Stimulated activated naive CD8-positive, alpha-beta T cell treated with anti-CD3 and anti-CD28 coated beads, Interleukin-15, amount 100 ng/mL, for 72 hours (primary cell): ENCODE measurements at regions not wholly inside any gene's neighbourhood (a gene's known extent, or its start where the extent isn't known, plus 50 kb on each side); places are given as distances from the start of the nearest gene placed in this dataset.
"Not testable (repeated sequence)": the region's sequence is repeated elsewhere in the genome, so short reads cannot be mapped to it uniquely, and the experiment has no call there.

ENCODE experiments used
- ATAC-seq: fragments of 150-1000 bp; cut with Tn5 transposase; 2 replicates; pipeline ENCODE4 v1.10.0; 2021; ENCODE audit warnings: mild to moderate bottlenecking, moderate library complexity
- DNase-seq, 2 donors: peaks; one replicate each; pipeline ENCODE4 v3.0.0; 2021 to 2022
- H3K27ac Mint-ChIP-seq, 2 donors: one replicate each; pipeline ENCODE4 v1.8.0; 2022; ENCODE audit warnings: mild to moderate bottlenecking in 2 of 2, mixed read lengths in 2 of 2, moderate library complexity in 2 of 2
- H3K27me3 Mint-ChIP-seq: one replicate; pipeline ENCODE4 v1.8.0; 2022; ENCODE audit warnings: mixed read lengths
- H3K4me1 Mint-ChIP-seq: one replicate; pipeline ENCODE4 v1.8.0; 2022; ENCODE audit warnings: mild to moderate bottlenecking, mixed read lengths
- H3K4me3 Mint-ChIP-seq, 2 donors: one replicate each; pipeline ENCODE4 v1.8.0; 2022; ENCODE audit warnings: mild to moderate bottlenecking in 2 of 2, mixed read lengths in 2 of 2, moderate library complexity in 1 of 2
- H3K9me3 Mint-ChIP-seq, 2 donors: one replicate each; pipeline ENCODE4 v1.8.0; 2022; ENCODE audit warnings: mixed read lengths in 2 of 2

GRCh38 chr13:84821261-84821660 is 939.0 kb upstream of the SLITRK1 start:
- no peak for ATAC-seq
- Mint-ChIP-seq H3K27me3 (no peaks in the 10 kb centered on the region), H3K9me3 (peaks cover 0 to 5% of the 10 kb centered on the region in 2 donors), H3K27ac (no peak overlapping the region), H3K4me1 (no peaks in the 10 kb centered on the region), H3K4me3 (no peak overlapping the region)
- DNase-seq = no peak

GRCh38 chr13:84816567-84817105 is 934.4 kb upstream of the SLITRK1 start:
- no peaks in the 10 kb centered on the region for H3K27me3 Mint-ChIP-seq
- DNase-seq = no peak
- H3K4me3 Mint-ChIP-seq = no peak overlapping the region
- H3K27ac Mint-ChIP-seq = no peak overlapping the region
- ATAC-seq = no peak
- no peaks in the 10 kb centered on the region for H3K4me1 Mint-ChIP-seq
- H3K9me3 Mint-ChIP-seq = peaks cover 0 to 5% of the 10 kb centered on the region in 2 donors

DNA sequence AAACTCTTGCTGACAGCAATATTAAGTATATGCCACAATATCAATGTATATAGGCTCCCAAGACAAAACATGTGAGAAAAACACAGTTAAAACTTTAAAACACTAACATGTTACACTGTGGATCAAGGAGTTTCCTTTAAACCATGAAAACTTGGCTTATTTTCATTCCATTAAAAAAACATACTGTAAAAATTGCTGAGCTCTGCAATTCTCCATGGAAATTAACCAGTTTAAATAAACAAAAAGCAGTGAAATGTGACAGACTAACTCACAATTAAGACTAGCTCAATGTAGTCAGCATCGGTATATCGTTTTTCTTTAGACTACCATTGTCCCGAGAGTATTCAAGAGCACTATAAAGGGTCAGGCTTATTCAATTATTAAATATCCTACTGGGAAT is 930.5 kb upstream of the SLITRK1 start:
- Mint-ChIP-seq H3K27ac (no peak overlapping the region), H3K27me3 (no peaks in the 10 kb centered on the region), H3K9me3 (no peaks in the 10 kb centered on the region), H3K4me1 (no peaks in the 10 kb centered on the region), H3K4me3 (no peak overlapping the region)
- DNase-seq (no peak), ATAC-seq (no peak)

- DNase-seq (no peak), ATAC-seq (no peak)
- Mint-ChIP-seq H3K27me3 (no peaks in the 10 kb centered on the region), H3K9me3 (no peaks in the 10 kb centered on the region), H3K4me3 (no peak overlapping the region), H3K27ac (no peak overlapping the region), H3K4me1 (no peaks in the 10 kb centered on the region)
Measured at GRCh38 chr13:84812078-84812477, 929.8 kb upstream of the SLITRK1 start.

GRCh38 chr13:84810781-84811180 is 928.5 kb upstream of the SLITRK1 start:
- no peaks in the 10 kb centered on the region for H3K27me3 Mint-ChIP-seq
- DNase-seq (no peak), ATAC-seq (no peak)
- H3K4me3 Mint-ChIP-seq = no peak overlapping the region
- H3K4me1 Mint-ChIP-seq = no peaks in the 10 kb centered on the region
- no peaks in the 10 kb centered on the region for H3K9me3 Mint-ChIP-seq
- H3K27ac Mint-ChIP-seq = no peak overlapping the region

- Mint-ChIP-seq H3K4me3 (no peak overlapping the region), H3K4me1 (no peaks in the 10 kb centered on the region), H3K27me3 (no peaks in the 10 kb centered on the region), H3K9me3 (no peaks in the 10 kb centered on the region), H3K27ac (no peak overlapping the region)
- no peak for DNase-seq
- no peak for ATAC-seq
Measured at GRCh38 chr13:84802073-84802472, 919.8 kb upstream of the SLITRK1 start.

DNA sequence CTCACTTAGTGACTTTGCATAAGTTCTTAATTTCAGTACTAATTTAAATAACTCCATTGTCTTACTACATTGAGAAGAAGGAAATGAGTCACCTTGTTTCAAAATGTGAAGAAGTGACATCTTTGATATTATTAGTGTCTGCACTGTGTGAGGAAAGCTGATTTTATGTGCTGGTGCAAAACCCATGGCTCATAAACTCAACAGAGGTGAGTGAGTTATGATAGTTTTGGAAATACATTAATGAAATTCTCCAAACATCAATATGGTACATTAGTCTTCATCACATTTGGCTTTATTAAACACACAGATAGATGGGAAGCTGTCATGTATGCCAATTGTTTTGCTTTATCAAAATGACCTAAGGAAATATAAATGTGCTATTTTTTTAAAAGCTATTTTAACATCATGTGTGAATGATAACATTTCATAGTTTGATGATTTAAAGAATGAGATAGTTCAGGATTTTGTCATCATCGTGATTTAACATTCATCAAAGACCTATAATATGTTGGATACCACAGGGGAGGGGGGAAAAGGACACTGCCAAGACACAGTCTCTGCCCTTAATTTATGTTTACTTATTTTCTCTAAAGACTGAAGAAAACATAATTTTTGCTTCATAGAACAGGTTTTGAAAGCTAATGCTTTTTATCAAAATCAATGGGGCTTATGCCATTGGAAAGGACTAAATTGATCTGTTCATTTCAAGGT is 902.3 kb upstream of the SLITRK1 start:
- Mint-ChIP-seq H3K9me3 (peaks cover 6 to 16% of the 10 kb centered on the region in 2 donors), H3K27me3 (no peaks in the 10 kb centered on the region), H3K4me3 (no peak overlapping the region), H3K27ac (no peak overlapping the region), H3K4me1 (no peaks in the 10 kb centered on the region)
- no peak for ATAC-seq
- no peak for DNase-seq

GRCh38 chr13:84777316-84777715 is 895.0 kb upstream of the SLITRK1 start:
- no peaks in the 10 kb centered on the region for H3K27me3 Mint-ChIP-seq
- DNase-seq (no peak), ATAC-seq (no peak)
- H3K27ac Mint-ChIP-seq = no peak overlapping the region
- H3K9me3 Mint-ChIP-seq = no peaks in the 10 kb centered on the region
- H3K4me1 Mint-ChIP-seq = no peaks in the 10 kb centered on the region
- H3K4me3 Mint-ChIP-seq = no peak overlapping the region

DNA sequence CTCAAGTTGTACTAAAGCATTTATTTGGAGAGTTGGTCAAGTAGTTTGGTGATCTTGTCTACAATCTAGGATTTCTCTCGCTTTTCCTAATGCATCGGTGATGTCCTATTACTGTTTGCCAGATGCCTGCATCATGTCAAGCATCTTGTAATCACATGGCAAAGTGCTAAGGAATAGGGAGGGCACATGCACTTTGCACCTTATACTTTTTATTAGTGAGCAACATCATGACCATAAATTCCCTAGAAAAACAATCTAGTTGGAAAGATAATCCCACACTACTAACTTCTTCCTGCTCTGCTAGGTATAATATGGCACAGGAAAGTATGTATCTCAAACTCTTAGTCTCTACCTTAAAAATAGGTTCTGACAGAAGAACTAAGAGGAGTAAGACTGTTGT is 894.3 kb upstream of the SLITRK1 start:
- H3K4me1 Mint-ChIP-seq = no peaks in the 10 kb centered on the region
- no peaks in the 10 kb centered on the region for H3K27me3 Mint-ChIP-seq
- H3K27ac Mint-ChIP-seq = no peak overlapping the region
- no peak for DNase-seq
- H3K9me3 Mint-ChIP-seq = no peaks in the 10 kb centered on the region
- H3K4me3 Mint-ChIP-seq = no peak overlapping the region
- no peak for ATAC-seq

GRCh38 chr13:84775920-84776319 is 893.6 kb upstream of the SLITRK1 start:
- not testable (repeated sequence) for H3K27me3 Mint-ChIP-seq, ATAC-seq, H3K4me1 Mint-ChIP-seq, H3K27ac Mint-ChIP-seq, H3K9me3 Mint-ChIP-seq, DNase-seq, H3K4me3 Mint-ChIP-seq

DNA sequence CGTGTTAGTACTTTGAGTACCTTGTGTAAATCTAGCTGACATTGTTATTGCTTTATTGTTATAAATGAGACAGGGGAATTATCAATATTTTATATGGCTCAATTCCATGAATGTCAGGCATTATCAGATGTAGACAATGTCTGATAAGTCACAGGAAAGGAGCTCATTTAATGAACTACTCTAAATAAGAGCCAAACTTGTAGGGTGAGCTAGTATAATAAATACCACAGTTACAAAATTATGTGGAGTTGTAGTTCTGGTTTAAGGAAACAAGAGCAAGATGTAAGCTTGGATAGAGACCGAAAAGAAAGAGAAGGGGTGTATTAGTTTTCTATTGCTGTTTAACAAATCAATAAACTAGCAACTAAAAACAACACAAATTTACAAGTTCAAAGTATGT is 891.8 kb upstream of the SLITRK1 start:
- Mint-ChIP-seq H3K27ac (no peak overlapping the region), H3K4me1 (no peaks in the 10 kb centered on the region), H3K4me3 (no peak overlapping the region), H3K27me3 (no peaks in the 10 kb centered on the region), H3K9me3 (no peaks in the 10 kb centered on the region)
- DNase-seq (no peak), ATAC-seq (no peak)

- no peaks in the 10 kb centered on the region for H3K9me3 Mint-ChIP-seq
- no peak overlapping the region for H3K27ac Mint-ChIP-seq
- DNase-seq = no peak
- no peaks in the 10 kb centered on the region for H3K4me1 Mint-ChIP-seq
- ATAC-seq = no peak
- no peaks in the 10 kb centered on the region for H3K27me3 Mint-ChIP-seq
- no peak overlapping the region for H3K4me3 Mint-ChIP-seq
Measured at GRCh38 chr13:84760956-84761355, 878.7 kb upstream of the SLITRK1 start.

GRCh38 chr13:84749126-84749525 is 866.9 kb upstream of the SLITRK1 start:
- no peak for ATAC-seq
- H3K27ac Mint-ChIP-seq = no peak overlapping the region

DNA sequence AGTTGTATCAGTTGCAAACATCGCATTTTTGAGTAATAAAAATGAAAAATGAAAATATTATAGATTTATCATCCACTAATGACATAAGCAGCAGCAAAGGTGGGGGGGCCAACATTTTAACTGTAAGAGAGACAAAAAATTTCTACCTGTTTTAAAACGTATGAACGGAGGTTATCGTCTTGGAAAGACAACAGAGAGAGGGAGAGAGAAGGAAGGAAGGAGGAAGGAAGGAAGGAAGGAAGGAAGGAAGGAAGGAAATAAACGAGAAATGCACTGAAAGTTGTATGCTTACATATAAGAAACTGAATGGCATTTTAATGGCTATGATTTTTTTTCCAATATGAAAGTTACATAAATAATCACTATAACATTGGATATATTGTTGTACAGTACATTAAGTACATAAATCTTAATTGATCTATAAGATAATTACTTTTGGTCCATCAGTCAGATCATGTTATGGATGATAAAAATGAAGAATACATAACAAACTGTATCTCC is 862.8 kb upstream of the SLITRK1 start:
- Mint-ChIP-seq H3K4me3 (no peak overlapping the region), H3K9me3 (no peaks in the 10 kb centered on the region), H3K27me3 (no peaks in the 10 kb centered on the region), H3K27ac (no peak overlapping the region), H3K4me1 (no peaks in the 10 kb centered on the region)
- DNase-seq (no peak), ATAC-seq (no peak)

More at GRCh38 chr13:84749126-84749525, 866.9 kb upstream of the SLITRK1 start:
- DNase-seq = no peak
- Mint-ChIP-seq H3K4me1 (no peaks in the 10 kb centered on the region), H3K9me3 (no peaks in the 10 kb centered on the region), H3K27me3 (no peaks in the 10 kb centered on the region), H3K4me3 (no peak overlapping the region)

DNA sequence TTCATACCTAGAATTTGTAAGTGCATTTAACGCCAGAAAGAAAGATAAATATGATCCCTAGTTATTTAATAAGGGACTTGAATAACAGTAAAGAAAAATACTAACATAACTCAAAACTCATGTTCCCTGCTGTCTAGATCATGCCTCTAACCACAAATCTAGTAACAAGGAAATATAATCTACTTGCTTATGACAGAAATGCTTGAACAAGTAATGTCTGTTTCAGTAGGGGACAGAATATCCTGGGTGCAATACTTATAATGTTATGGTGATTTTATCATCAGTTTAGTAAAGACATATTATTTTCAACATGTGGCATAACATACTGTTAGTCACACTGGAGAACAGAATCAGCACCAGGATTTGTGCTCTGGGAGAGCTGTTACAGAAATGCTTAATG is 861.9 kb upstream of the SLITRK1 start:
- H3K27me3 Mint-ChIP-seq = no peaks in the 10 kb centered on the region
- DNase-seq (no peak), ATAC-seq (no peak)
- H3K4me3 Mint-ChIP-seq = no peak overlapping the region
- H3K4me1 Mint-ChIP-seq = no peaks in the 10 kb centered on the region
- no peak overlapping the region for H3K27ac Mint-ChIP-seq
- H3K9me3 Mint-ChIP-seq = peaks cover 0 to 5% of the 10 kb centered on the region in 2 donors

- Mint-ChIP-seq H3K4me1 (no peaks in the 10 kb centered on the region), H3K9me3 (peaks cover 0 to 5% of the 10 kb centered on the region in 2 donors), H3K4me3 (no peak overlapping the region), H3K27ac (no peak overlapping the region), H3K27me3 (no peaks in the 10 kb centered on the region)
- DNase-seq (no peak), ATAC-seq (no peak)
Measured at GRCh38 chr13:84741253-84741652, 859.0 kb upstream of the SLITRK1 start.

- Mint-ChIP-seq H3K4me3 (no peak overlapping the region), H3K27ac (no peak overlapping the region), H3K9me3 (peaks cover 0 to 5% of the 10 kb centered on the region in 2 donors), H3K27me3 (no peaks in the 10 kb centered on the region), H3K4me1 (no peaks in the 10 kb centered on the region)
- ATAC-seq (no peak), DNase-seq (no peak)
Measured at GRCh38 chr13:84739021-84739420, 856.7 kb upstream of the SLITRK1 start.
